ENCODE measurements at regions not wholly inside any gene's neighbourhood (a gene's known extent, or its start where the extent isn't known, plus 50 kb on each side); places are given as distances from the start of the nearest gene placed in this dataset.

DNA sequence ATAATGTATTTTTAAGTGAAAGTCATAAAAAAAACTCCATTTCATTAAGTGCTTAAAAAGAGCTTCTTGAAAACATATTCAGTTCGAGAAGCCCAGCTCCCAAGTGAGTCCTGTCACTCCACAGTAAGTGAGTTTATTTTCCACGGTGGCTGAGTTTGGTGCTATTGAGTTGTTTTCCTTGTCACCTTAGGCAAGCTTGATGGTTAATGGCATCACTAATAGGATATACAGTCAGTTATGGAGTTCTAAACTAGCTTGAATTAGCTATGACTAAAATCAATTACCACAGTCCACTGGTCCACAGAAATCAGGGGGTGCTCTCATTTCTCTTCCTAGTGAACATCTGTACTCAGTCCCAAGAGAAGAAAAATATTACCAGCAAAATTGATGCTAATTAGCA lies 1526.2 kb upstream of the IGFBP7 start:
- POLR2A ChIA-PET: no interaction called here
- Histone ChIP-seq H3K27ac (ENCODE audit: low read length) (no peak overlapping the region), H3K4me1 (ENCODE audit: control insufficient read depth, insufficient read depth, low read length) (no peaks in the 10 kb centered on the region), H3K27me3 (ENCODE audit: control insufficient read depth, insufficient read depth, low read length) (no peaks in the 10 kb centered on the region), H3K9me3 (ENCODE audit: control insufficient read depth, insufficient read depth, low read depth, low read length) (no peaks in the 10 kb centered on the region), H3K4me3 (ENCODE audit: low read depth in 2 of 2, low read length in 2 of 2) (no peak overlapping the region), H3K36me3 (ENCODE audit: control insufficient read depth, insufficient read depth, low read length) (no peaks in the 10 kb centered on the region)
- CTCF ChIA-PET: no interaction called here
- intact Hi-C loops (cut with micrococcal nuclease; ENCODE audit: unreplicated experiment): no loop called here
- BruUV-seq (replicated peaks): no TSS peak
- ATAC-seq (no peak), DNase-seq (ENCODE audit: low read depth, low spot score) (no peak)
- in situ Hi-C loops (cut with HindIII; ENCODE audit: low pct_unique_long_range_greater_than_20kb, low sequenced_read_pairs): no loop called here
- TF ChIP-seq POLR2AphosphoS5 (IDR thresholded peaks at IDR 0.05; ENCODE audit: low read depth, low read length): no peak
- TF ChIP-seq, protein P1, sequence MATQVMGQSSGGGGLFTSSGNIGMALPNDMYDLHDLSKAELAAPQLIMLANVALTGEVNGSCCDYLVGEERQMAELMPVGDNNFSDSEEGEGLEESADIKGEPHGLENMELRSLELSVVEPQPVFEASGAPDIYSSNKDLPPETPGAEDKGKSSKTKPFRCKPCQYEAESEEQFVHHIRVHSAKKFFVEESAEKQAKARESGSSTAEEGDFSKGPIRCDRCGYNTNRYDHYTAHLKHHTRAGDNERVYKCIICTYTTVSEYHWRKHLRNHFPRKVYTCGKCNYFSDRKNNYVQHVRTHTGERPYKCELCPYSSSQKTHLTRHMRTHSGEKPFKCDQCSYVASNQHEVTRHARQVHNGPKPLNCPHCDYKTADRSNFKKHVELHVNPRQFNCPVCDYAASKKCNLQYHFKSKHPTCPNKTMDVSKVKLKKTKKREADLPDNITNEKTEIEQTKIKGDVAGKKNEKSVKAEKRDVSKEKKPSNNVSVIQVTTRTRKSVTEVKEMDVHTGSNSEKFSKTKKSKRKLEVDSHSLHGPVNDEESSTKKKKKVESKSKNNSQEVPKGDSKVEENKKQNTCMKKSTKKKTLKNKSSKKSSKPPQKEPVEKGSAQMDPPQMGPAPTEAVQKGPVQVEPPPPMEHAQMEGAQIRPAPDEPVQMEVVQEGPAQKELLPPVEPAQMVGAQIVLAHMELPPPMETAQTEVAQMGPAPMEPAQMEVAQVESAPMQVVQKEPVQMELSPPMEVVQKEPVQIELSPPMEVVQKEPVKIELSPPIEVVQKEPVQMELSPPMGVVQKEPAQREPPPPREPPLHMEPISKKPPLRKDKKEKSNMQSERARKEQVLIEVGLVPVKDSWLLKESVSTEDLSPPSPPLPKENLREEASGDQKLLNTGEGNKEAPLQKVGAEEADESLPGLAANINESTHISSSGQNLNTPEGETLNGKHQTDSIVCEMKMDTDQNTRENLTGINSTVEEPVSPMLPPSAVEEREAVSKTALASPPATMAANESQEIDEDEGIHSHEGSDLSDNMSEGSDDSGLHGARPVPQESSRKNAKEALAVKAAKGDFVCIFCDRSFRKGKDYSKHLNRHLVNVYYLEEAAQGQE (IDR thresholded peaks at IDR 0.05; ENCODE audit: insufficient read depth in 1 of 2, low read depth in 2 of 2, low read length in 1 of 2): no peak
- TF ChIP-seq, protein P2, sequence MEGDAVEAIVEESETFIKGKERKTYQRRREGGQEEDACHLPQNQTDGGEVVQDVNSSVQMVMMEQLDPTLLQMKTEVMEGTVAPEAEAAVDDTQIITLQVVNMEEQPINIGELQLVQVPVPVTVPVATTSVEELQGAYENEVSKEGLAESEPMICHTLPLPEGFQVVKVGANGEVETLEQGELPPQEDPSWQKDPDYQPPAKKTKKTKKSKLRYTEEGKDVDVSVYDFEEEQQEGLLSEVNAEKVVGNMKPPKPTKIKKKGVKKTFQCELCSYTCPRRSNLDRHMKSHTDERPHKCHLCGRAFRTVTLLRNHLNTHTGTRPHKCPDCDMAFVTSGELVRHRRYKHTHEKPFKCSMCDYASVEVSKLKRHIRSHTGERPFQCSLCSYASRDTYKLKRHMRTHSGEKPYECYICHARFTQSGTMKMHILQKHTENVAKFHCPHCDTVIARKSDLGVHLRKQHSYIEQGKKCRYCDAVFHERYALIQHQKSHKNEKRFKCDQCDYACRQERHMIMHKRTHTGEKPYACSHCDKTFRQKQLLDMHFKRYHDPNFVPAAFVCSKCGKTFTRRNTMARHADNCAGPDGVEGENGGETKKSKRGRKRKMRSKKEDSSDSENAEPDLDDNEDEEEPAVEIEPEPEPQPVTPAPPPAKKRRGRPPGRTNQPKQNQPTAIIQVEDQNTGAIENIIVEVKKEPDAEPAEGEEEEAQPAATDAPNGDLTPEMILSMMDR (IDR thresholded peaks at IDR 0.05): no peak

DNA sequence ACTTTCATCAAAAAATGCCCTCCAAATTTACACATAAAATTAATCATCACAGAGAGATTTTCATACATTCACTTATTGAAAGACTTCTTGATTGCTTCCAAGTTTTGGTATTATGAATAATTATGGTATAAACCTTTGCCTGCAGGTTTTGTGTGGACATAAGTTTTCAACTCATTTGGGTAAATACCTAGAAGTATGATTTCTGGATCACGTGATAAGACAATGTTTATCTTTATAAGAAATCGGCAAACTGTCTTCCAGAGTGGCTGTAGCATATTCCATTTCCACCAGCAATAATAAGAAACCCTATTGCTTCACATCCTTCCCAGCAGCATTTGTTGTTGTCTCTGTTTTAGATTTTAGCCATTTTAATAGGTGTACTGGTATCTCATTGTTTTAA lies 1507.0 kb upstream of the IGFBP7 start:
- H3K27me3 ChIP-seq (ENCODE audit: control insufficient read depth, insufficient read depth, low read length): no peaks in the 10 kb centered on the region
- CTCF ChIA-PET: no interaction called here
- TF ChIP-seq, protein P2 (IDR thresholded peaks at IDR 0.05): no peak
- TF ChIP-seq TCF7L2 (IDR thresholded peaks at IDR 0.05; ENCODE audit: low read depth, low read length) (no peak), POLR2AphosphoS5 (IDR thresholded peaks at IDR 0.05; ENCODE audit: low read depth, low read length) (no peak), SIN3A (IDR thresholded peaks at IDR 0.05; ENCODE audit: borderline replicate concordance, insufficient read depth, low read depth, low read length) (no peak)
- TF ChIP-seq, protein P1 (IDR thresholded peaks at IDR 0.05; ENCODE audit: insufficient read depth in 1 of 2, low read depth in 2 of 2, low read length in 1 of 2): no peak
- no peaks in the 10 kb centered on the region for H3K9me3 ChIP-seq (ENCODE audit: control insufficient read depth, insufficient read depth, low read depth, low read length)
- no TSS peak for BruUV-seq (replicated peaks)
- intact Hi-C loops (cut with micrococcal nuclease; ENCODE audit: unreplicated experiment): no loop called here
- no peak overlapping the region for H3K4me3 ChIP-seq (ENCODE audit: low read depth in 2 of 2, low read length in 2 of 2)
- no peak overlapping the region for H3K27ac ChIP-seq (ENCODE audit: low read length)
- H3K4me1 ChIP-seq (ENCODE audit: control insufficient read depth, insufficient read depth, low read length): no peaks in the 10 kb centered on the region
- no peaks in the 10 kb centered on the region for H3K36me3 ChIP-seq (ENCODE audit: control insufficient read depth, insufficient read depth, low read length)
- no peak for ATAC-seq
- POLR2A ChIA-PET: no interaction called here
- in situ Hi-C loops (cut with HindIII; ENCODE audit: low pct_unique_long_range_greater_than_20kb, low sequenced_read_pairs): no loop called here
- no peak for DNase-seq (ENCODE audit: low read depth, low spot score)
